ENCODE measurements at regions not wholly inside any gene's neighbourhood (a gene's known extent, or its start where the extent isn't known, plus 50 kb on each side); places are given as distances from the start of the nearest gene placed in this dataset.

DNA sequence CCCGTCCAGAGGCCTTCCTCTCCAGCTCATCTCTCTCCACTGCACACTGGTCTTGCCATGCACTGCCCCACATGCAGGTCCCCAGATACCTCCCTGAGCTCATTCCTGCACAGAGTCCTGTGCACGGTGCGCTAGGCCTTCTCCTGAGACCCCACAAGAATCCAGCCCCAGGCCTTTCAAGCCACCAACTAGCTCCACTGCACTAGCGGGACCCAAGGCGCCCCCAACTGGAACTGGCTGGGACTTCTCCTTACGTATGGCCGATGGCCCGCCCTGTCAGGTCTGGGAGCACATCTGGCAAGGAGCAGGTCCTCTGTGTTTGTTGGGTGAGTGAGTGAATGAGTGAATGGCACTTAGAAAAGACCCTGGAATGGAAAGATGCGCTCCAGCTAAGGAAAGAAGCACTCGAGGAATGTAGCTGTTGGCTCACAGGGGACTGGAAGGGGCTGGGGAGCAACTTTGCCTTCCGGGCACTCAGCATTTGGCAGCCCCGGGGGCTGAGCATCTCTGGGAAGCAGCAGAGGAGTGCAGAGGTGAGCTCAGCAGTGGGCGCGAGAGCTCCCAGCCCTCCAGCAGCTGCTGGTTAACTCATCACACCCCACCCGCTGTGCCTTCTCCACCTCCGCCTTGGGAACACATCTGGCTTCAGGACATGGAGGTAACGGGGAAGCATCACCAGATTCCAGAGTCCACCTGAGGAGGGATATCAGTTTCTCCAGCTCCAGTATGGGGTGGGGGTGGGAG, 223.1 kb downstream of the GLI2 start:
- H3K27ac Mint-ChIP-seq = no peak overlapping the region
- no peak for ATAC-seq

DNA sequence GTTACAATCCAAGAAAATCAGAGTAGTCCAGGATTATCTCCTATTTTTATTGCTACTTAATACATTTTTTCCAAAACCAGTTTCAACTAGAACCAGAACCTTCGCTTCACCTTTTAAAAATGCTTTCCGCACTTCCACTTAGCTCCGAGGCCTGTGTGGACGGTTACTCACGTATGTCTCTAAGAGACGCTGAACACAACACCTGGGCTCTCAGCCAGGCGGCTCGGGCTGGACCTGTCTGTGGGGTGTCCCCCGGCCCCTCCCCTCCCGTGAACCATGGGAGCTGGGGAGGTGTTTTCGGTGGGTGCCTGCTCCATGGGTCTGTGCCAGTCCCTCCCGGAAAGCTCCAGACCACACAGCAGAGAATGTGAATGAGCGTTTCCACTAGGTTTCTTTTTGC, 223.8 kb downstream of the GLI2 start:
- Mint-ChIP-seq H3K9me3 (no peaks in the 10 kb centered on the region), H3K4me1 (no peaks in the 10 kb centered on the region), H3K27ac (no peak overlapping the region), H3K36me3 (no peaks in the 10 kb centered on the region), H3K27me3 (peaks cover 0 to 10% (median 0%) of the 10 kb centered on the region in 5 donors), H3K4me3 (no peak overlapping the region)
- no peak for DNase-seq
- POLR2A ChIA-PET = no interaction called here
- ATAC-seq = no peak

More for the DNA sequence above, 223.1 kb downstream of the GLI2 start:
- H3K9me3 Mint-ChIP-seq = no peaks in the 10 kb centered on the region
- H3K4me1 Mint-ChIP-seq = no peaks in the 10 kb centered on the region
- no peak for DNase-seq
- H3K27me3 Mint-ChIP-seq = peaks cover 0 to 7% (median 0%) of the 10 kb centered on the region in 5 donors
- POLR2A ChIA-PET = no interaction called here
- no peak overlapping the region for H3K4me3 Mint-ChIP-seq
- no peaks in the 10 kb centered on the region for H3K36me3 Mint-ChIP-seq

DNA sequence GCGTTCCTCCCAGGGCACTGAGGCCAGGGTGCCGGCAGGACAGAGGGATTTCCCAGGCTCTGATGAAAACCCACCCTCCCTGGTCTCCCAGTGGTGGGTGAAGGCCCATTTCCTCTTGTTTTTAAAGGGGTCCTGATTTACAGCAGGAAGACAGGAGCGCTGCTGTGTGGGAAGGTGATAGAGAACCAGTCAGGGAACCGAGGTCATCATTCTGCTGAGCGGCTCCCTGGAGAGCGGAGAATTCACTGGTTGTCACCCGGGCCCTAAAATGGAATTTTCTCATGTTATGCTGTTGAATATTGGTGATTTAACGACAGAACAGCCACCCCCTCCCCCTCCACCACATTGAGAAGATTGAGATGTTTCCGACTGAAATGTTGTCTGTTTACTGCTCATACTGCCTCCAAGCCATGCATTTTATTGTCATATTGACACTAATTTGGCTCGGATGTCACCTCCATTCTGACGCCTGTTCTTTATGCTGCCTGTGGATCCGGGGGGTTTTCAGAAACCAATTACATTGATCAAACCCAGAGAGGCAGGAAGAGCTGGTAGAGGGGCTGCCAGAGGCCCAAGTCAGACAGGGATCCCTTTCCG, 225.2 kb downstream of the GLI2 start:
- Mint-ChIP-seq H3K4me1 (no peaks in the 10 kb centered on the region), H3K27ac (no peak overlapping the region), H3K36me3 (no peaks in the 10 kb centered on the region), H3K9me3 (no peaks in the 10 kb centered on the region), H3K27me3 (peaks cover 0 to 13% (median 0%) of the 10 kb centered on the region in 5 donors), H3K4me3 (no peak overlapping the region)
- POLR2A ChIA-PET = no interaction called here
- ATAC-seq (no peak), DNase-seq (no peak)

DNA sequence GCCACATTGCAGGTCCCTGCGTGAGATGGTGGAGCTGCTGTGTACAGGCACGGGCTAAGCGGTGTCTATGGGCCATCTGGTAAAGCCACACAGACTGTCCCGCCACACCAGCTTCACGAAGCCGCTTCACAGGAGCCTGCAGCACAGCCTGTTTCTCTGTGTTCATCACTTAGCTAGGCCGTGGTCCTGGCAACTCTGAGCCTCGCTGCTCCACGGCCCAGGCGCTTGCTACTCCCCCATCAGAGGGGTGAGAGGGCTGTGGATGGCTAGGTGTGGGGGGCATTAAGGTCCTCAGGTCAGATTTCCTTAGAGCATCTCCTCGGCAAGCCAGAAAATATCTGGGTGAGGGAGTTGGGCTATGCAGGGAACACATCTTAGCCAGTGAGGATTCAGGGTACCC, 225.7 kb downstream of the GLI2 start:
- no peak for DNase-seq
- Mint-ChIP-seq H3K4me3 (no peak overlapping the region), H3K9me3 (no peaks in the 10 kb centered on the region), H3K4me1 (no peaks in the 10 kb centered on the region), H3K27me3 (peaks cover 0 to 13% (median 0%) of the 10 kb centered on the region in 5 donors), H3K36me3 (no peaks in the 10 kb centered on the region), H3K27ac (no peak overlapping the region)
- no peak for ATAC-seq
- POLR2A ChIA-PET = no interaction called here

DNA sequence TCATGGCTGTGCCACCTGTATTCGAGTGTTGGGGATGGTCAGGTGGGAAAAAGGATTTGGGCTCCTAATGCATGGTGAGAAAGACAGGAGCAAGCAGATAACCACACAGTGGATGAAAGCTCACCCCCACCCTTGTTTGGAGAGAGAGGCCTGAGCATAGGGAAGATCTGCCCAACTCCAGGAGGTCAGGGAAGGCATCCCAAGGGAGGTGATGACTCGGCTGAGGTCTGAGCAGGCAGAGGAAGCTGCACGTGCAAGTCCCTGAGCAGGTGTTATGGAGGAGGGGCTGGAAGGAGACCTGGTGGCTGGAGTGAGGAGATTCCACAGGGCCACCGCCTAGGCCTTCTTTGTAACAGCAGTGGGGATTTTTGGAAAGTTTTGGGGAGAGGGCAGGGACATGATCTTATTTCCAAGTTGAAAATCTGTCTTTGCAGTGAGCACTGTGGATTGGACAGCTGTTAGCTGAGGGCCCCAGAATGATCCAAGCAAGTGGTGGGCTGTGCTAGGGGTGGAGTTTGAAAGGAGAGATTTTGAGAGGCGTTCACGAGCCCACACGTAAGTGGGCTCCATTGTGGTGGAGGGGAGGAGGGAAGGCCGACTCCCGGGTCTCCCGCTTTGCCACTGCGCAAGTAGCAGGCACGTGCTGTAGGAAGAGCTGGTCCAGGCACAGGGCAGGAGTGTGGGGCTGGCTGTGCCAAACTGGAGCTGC, 228.5 kb downstream of the GLI2 start:
- Mint-ChIP-seq H3K27ac (no peak overlapping the region), H3K4me1 (no peaks in the 10 kb centered on the region), H3K36me3 (no peaks in the 10 kb centered on the region), H3K27me3 (peaks cover 0 to 13% (median 0%) of the 10 kb centered on the region in 5 donors), H3K9me3 (peaks cover 0 to under 1% (median 0%) of the 10 kb centered on the region in 9 donors), H3K4me3 (no peak overlapping the region)
- no peak for ATAC-seq
- no peak for DNase-seq
- POLR2A ChIA-PET = no interaction called here

DNA sequence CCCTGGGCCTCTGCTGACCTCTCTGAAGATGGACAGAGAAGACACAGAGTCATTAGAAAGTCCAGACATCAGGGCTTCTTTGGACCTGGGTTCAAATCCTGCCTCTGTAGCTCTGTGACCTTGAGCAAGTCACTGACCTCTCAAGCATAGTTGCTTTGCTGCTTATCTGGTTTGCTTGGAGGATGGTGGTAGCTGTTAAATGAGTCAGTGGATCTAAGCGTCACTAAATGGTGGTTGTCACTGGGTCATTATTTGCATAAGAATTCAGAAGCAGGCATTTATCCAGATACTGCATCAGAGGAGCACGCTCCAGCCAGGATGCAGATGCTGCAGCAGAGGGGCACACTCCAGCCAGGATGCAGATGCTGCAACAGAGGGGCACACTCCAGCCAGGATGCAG, 229.2 kb downstream of the GLI2 start:
- Mint-ChIP-seq H3K27ac (no peak overlapping the region), H3K4me1 (peaks cover 0 to under 1% (median 0%) of the 10 kb centered on the region in 4 donors), H3K9me3 (peaks cover 0 to 3% (median 0%) of the 10 kb centered on the region in 9 donors), H3K27me3 (peaks cover 0 to 13% (median 0%) of the 10 kb centered on the region in 5 donors), H3K36me3 (no peaks in the 10 kb centered on the region), H3K4me3 (no peak overlapping the region)
- ATAC-seq = no peak
- DNase-seq = no peak
- POLR2A ChIA-PET = no interaction called here

DNA sequence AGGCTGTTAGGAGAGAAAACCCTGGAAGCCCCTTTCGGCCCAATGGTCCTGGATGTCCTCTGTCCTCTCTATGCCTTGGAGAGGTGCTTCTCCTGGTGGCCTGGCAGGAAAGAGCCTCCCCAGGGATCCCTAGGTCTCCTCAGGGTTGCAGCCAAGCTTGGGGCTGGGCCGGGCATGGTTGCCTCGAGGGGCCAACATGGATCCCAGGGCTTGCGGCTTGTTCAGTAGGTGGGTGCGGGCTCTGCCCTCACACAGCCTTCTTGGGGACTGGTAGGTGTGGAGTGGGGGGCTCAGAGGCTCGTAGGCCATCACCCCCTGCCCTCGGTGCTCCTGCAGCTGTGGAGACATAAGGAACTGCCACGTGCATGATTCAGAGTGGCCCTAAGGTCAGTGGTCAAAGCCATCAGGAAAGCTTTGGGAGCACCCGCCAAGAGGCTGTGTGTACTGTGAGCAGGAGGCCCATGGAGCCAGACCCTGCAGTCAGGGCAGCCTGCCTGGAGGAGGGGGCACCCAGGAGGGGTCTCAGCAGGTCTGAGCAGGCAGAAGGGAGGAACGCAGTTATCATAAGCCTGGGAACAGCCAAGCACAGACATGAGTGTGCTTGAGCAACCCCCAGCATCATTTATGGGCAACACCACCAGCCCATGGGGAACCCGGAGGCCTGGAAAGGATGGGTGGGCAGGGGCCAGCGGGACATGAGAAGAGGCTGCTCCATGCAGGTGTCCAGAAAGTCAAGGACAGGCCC, 231.0 kb downstream of the GLI2 start:
- Mint-ChIP-seq H3K27ac (no peak overlapping the region), H3K4me1 (peaks cover 0 to 2% (median 0%) of the 10 kb centered on the region in 4 donors), H3K36me3 (no peaks in the 10 kb centered on the region), H3K9me3 (peaks cover 0 to 3% (median 0%) of the 10 kb centered on the region in 9 donors), H3K27me3 (peaks cover 0 to 13% (median 0%) of the 10 kb centered on the region in 5 donors), H3K4me3 (no peak overlapping the region)
- ATAC-seq (no peak), DNase-seq (no peak)
- POLR2A ChIA-PET = no interaction called here

DNA sequence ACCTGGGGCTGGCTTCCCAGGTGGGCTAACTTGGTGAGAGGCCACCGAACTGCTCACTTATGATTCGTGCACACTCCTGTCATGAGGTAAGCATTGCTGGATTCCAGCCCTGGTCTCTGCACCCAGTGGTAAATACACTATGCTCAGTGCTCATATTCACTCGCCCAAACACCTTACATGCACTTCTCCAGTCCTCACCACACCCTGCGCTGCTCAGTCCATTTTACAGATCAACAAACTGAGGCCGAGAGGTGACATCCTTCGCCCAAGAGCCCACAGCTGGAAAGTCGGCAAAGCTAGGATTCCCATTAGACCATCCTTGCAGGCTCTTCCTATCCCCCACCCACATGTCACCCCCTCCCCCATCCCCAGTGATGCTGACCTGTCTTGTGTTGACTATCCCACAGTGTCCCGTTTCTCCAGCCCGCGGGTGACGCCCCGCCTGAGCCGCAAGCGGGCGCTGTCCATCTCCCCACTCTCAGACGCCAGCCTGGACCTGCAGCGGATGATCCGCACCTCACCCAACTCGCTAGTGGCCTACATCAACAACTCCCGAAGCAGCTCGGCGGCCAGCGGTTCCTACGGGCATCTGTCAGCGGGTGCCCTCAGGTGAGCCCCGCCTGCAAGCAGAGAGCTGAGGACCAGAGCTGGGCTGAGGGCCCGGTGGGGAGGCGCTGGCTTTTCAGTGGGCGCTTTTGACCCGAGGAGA, 232.8 kb downstream of the GLI2 start:
- Mint-ChIP-seq H3K4me1 (peaks cover 0 to 2% (median 0%) of the 10 kb centered on the region in 4 donors), H3K9me3 (peaks cover 0 to 3% (median 0%) of the 10 kb centered on the region in 9 donors), H3K27ac (no peak overlapping the region), H3K4me3 (no peak overlapping the region), H3K27me3 (peaks cover 0 to 13% (median 0%) of the 10 kb centered on the region in 5 donors), H3K36me3 (no peaks in the 10 kb centered on the region)
- ATAC-seq = no peak
- DNase-seq = no peak
- POLR2A ChIA-PET = no interaction called here

DNA sequence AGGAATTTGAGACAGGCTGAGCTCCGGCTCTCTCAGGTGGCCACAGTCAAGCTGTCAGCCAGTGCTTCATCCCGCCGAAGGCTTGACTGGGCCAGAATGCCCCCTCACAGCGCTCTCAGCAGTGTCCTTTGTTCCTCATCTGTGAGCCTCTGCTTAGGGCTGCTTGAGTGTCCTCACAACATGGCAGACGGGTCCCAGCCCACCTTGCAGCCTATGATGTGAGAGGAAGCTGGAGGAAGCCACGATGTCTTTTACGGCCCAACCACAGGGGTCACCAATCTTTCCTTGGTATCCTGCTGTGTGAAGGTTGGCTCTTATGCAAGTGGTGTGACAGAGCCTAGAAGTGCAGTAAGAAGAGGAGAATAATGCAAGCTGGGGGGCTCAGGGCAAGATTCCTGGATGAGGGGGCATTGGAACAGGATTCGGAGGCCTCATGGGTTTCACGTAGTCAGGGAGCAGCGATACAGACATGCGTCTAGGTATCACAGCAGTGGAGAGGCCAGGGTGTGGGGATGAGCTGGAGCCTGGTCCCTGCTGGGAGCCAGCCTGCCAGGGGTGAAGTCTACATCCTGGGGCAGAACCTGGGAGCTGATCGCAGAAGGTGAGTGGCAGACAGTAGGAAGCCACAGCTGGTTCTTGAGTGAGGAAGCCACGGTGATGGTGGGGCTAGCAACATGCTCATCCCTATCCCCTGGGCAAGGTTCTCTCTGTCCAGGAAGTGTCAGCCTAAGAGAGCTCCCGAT, 234.1 kb downstream of the GLI2 start:
- Mint-ChIP-seq H3K36me3 (no peaks in the 10 kb centered on the region), H3K27ac (peak overlapping the region in 1 of 10 donors; percentile 70), H3K4me1 (peaks cover 0 to 2% (median 0%) of the 10 kb centered on the region in 4 donors), H3K27me3 (peaks cover 0 to 8% (median 0%) of the 10 kb centered on the region in 5 donors), H3K9me3 (peaks cover 0 to 3% (median 0%) of the 10 kb centered on the region in 9 donors), H3K4me3 (no peak overlapping the region)
- POLR2A ChIA-PET = no interaction called here
- no peak for ATAC-seq
- DNase-seq = no peak

DNA sequence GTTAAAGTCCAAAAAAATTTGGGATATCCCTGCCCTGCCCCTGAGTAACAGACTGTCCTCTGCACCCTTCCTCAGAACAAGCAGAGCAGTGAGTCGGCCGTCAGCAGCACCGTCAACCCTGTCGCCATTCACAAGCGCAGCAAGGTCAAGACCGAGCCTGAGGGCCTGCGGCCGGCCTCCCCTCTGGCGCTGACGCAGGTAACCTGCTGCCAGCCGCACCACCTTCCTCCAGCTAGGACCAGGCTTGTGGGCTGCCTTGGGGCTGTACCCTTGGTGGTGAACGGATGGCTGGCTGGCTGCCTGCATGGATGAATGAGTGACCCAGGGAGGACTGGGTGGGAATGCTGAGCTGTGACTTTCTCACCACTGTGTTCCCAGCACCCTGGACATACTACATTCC, 236.2 kb downstream of the GLI2 start:
- no peak for ATAC-seq
- Mint-ChIP-seq H3K4me3 (no peak overlapping the region), H3K36me3 (no peaks in the 10 kb centered on the region), H3K4me1 (peaks cover 0 to 2% (median 0%) of the 10 kb centered on the region in 4 donors), H3K9me3 (peaks cover 0 to 3% (median 0%) of the 10 kb centered on the region in 9 donors), H3K27me3 (peaks cover 0 to 1% (median 0%) of the 10 kb centered on the region in 5 donors), H3K27ac (no peak overlapping the region)
- POLR2A ChIA-PET = no interaction called here
- no peak for DNase-seq

DNA sequence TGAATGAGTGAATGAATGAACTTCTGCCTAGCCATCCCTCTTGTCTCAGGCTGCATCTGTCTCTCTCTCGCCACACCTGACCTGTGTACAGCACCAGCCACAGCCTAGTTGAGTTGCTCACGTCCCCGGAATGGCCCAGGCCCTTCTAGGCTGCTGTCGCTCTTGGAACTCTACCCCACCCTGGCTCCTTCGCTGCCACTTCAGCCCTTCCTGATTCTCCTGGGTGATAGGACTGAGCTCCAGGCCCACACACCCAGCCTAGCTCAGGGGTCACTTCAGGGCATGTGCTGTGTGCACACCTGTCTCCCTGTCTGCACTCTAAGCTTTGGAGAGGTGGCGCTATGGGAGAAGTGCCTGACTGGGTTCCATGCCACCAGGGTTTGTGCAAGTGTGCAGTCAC, 236.6 kb downstream of the GLI2 start:
- Mint-ChIP-seq H3K27me3 (peaks cover 0 to 1% (median 0%) of the 10 kb centered on the region in 5 donors), H3K9me3 (peaks cover 0 to 3% (median 0%) of the 10 kb centered on the region in 9 donors), H3K4me3 (no peak overlapping the region), H3K36me3 (no peaks in the 10 kb centered on the region), H3K4me1 (peaks cover 0 to 2% (median 0%) of the 10 kb centered on the region in 4 donors), H3K27ac (no peak overlapping the region)
- ATAC-seq = no peak
- no peak for DNase-seq
- POLR2A ChIA-PET = no interaction called here

DNA sequence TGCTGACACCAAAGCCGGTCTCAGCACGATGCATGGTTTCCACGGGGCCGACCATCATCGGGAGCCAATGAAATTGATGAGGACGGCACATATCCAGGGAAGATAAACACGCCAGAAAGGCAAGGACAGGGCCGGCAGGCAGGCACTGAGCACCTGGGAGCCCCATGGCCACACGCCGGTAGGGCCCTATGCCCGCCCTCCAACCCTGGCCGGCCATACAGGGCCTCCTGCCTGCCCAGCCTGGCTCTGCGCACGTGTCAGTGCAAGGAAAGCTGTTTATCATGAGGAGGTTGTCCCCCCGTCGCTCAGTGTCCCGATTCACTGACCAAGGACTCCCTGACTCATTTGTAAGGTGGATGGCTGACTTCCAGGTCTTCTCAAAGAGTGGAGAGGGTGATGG, 237.5 kb downstream of the GLI2 start:
- no peak for ATAC-seq
- peaks cover 0 to 2% (median 0%) of the 10 kb centered on the region in 4 donors for H3K4me1 Mint-ChIP-seq

More for the DNA sequence above, 237.5 kb downstream of the GLI2 start:
- POLR2A ChIA-PET = no interaction called here
- DNase-seq = no peak
- H3K9me3 Mint-ChIP-seq = peaks cover 0 to 3% (median 0%) of the 10 kb centered on the region in 9 donors
- H3K4me3 Mint-ChIP-seq = no peak overlapping the region
- H3K36me3 Mint-ChIP-seq = no peaks in the 10 kb centered on the region
- H3K27me3 Mint-ChIP-seq = peaks cover 0 to 1% (median 0%) of the 10 kb centered on the region in 5 donors
- no peak overlapping the region for H3K27ac Mint-ChIP-seq

All from naive thymus-derived CD8-positive, alpha-beta T cell (primary cell).